Nephron (organoid): ENCODE measurements at regions not wholly inside any gene's neighbourhood (a gene's known extent, or its start where the extent isn't known, plus 50 kb on each side); places are given as distances from the start of the nearest gene placed in this dataset.

Source experiments
- H3K27ac Mint-ChIP-seq, 3 experiments: 2 replicates each; pipeline ENCODE4 v1.8.0; 2020; ENCODE audit warnings: mixed read lengths in 3 of 3, mild to moderate bottlenecking in 2 of 3, moderate library complexity in 1 of 3
- H3K27me3 Mint-ChIP-seq: 2 replicates; pipeline ENCODE4 v1.8.0; 2021; ENCODE audit warnings: low read depth, mild to moderate bottlenecking, moderate library complexity, mixed read lengths
- H3K36me3 Mint-ChIP-seq: 2 replicates; pipeline ENCODE4 v1.8.0; 2020; ENCODE audit warnings: low read depth, mixed read lengths
- H3K4me1 Mint-ChIP-seq: 2 replicates; pipeline ENCODE4 v1.8.0; 2020; ENCODE audit warnings: mixed read lengths
- H3K4me3 Mint-ChIP-seq, 3 experiments: 2 replicates each; pipeline ENCODE4 v1.8.0; 2020; ENCODE audit warnings: mild to moderate bottlenecking in 3 of 3, mixed read lengths in 3 of 3, moderate library complexity in 2 of 3
- H3K9me3 Mint-ChIP-seq: 2 replicates; pipeline ENCODE4 v1.8.0; 2020; ENCODE audit warnings: mixed read lengths
- TF ChIP-seq, protein P1 (sequence below), 3 experiments: fragments of 200-600 bp; sonication (generic); IDR thresholded peaks; one replicate each; pipeline ENCODE4 v1.5.0; 2021; ENCODE audit warnings: antibody characterized with exemption in 3 of 3; ENCODE audit not compliant: unreplicated experiment in 3 of 3

DNA sequence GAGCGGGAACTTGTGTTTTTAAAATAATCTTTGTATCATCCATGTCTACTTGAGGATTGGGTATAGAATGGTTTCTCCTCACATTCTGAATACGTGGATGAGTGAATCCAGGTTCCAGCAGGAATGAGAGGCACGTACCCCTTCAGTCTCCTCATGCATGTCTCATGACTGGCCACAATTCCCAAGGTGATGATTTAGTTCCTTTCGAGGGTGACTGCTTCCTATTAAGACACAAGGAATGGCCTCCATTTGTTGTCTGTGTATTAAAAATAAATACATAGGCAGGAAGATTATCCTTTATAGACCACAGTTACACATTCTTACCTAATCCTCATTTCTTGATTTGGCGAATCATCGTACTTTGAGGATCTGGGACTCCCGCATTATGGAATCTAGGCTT, 217.0 kb upstream of the LRIG1 start:
- Mint-ChIP-seq H3K27me3 (no peaks in the 10 kb centered on the region), H3K4me3 (no peak overlapping the region), H3K36me3 (no peaks in the 10 kb centered on the region), H3K4me1 (peaks cover 3% of the 10 kb centered on the region), H3K27ac (no peak overlapping the region), H3K9me3 (no peaks in the 10 kb centered on the region)
- TF ChIP-seq, protein P1, sequence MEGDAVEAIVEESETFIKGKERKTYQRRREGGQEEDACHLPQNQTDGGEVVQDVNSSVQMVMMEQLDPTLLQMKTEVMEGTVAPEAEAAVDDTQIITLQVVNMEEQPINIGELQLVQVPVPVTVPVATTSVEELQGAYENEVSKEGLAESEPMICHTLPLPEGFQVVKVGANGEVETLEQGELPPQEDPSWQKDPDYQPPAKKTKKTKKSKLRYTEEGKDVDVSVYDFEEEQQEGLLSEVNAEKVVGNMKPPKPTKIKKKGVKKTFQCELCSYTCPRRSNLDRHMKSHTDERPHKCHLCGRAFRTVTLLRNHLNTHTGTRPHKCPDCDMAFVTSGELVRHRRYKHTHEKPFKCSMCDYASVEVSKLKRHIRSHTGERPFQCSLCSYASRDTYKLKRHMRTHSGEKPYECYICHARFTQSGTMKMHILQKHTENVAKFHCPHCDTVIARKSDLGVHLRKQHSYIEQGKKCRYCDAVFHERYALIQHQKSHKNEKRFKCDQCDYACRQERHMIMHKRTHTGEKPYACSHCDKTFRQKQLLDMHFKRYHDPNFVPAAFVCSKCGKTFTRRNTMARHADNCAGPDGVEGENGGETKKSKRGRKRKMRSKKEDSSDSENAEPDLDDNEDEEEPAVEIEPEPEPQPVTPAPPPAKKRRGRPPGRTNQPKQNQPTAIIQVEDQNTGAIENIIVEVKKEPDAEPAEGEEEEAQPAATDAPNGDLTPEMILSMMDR (IDR thresholded peaks at IDR 0.05; ENCODE audit: unreplicated experiment in 3 of 3) = no peak

DNA sequence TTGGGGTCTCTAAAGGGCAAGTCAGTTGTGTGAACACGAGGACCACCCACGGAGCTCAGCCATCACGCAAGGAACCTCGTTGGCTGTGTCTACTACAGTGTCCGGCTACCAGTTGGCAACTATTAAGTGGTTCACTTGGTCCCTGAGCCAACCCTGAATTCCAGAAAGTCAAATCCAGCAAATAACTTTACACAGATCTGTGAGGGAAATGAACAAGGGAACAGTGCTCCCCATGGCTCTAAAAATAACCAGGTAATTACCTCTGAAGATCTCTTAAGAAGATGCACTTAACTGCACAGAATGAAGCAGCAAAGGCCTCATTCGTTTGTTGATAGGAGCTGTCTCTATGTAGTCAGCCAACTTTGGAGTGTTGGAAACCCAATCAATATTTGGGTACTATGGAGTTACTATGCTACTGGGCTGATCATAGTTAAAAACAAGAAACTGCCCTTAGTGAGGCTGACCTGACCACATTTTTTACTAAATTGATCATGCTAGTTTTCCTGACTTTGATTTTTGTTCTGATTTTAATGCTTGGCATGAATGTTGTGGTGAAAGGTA, 219.1 kb upstream of the LRIG1 start:
- TF ChIP-seq, protein P1 (IDR thresholded peaks at IDR 0.05; ENCODE audit: unreplicated experiment in 3 of 3) = no peak
- peaks cover 9% of the 10 kb centered on the region for H3K4me1 Mint-ChIP-seq
- no peaks in the 10 kb centered on the region for H3K9me3 Mint-ChIP-seq
- no peaks in the 10 kb centered on the region for H3K36me3 Mint-ChIP-seq
- no peaks in the 10 kb centered on the region for H3K27me3 Mint-ChIP-seq
- no peak overlapping the region for H3K27ac Mint-ChIP-seq
- H3K4me3 Mint-ChIP-seq = no peak overlapping the region

- H3K4me1 Mint-ChIP-seq = peaks cover 9% of the 10 kb centered on the region
- no peaks in the 10 kb centered on the region for H3K36me3 Mint-ChIP-seq
- H3K9me3 Mint-ChIP-seq = no peaks in the 10 kb centered on the region
- H3K4me3 Mint-ChIP-seq = no peak overlapping the region
- peak overlapping the region in 1 of 3 experiments; percentile 31 for H3K27ac Mint-ChIP-seq
- no peaks in the 10 kb centered on the region for H3K27me3 Mint-ChIP-seq
- TF ChIP-seq, protein P1 (IDR thresholded peaks at IDR 0.05; ENCODE audit: unreplicated experiment in 3 of 3) = no peak
Measured at GRCh38 chr3:66720508-66720907, 219.7 kb upstream of the LRIG1 start.

DNA sequence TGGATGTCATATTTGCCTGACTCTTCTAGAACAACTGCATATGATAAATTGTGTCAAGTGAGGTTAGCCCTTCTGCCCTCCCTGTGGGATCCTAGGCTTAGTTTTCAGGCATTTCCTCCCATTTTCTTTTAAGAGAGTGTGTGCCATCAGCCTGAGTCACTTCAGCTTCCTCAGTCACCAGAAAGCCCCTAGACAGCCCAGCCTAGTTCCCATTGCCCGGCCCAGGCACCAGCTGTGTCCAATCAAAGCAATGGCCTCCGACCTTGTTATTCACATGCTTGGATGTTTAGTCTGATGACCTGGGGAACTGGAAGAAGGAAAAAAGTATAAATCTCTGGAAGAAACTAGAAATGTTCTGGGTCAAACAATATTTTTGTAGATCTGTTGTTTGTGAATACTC, 221.9 kb upstream of the LRIG1 start:
- TF ChIP-seq, protein P1 (IDR thresholded peaks at IDR 0.05; ENCODE audit: unreplicated experiment in 3 of 3) = no peak
- Mint-ChIP-seq H3K27me3 (no peaks in the 10 kb centered on the region), H3K4me1 (peaks cover 9% of the 10 kb centered on the region), H3K9me3 (no peaks in the 10 kb centered on the region), H3K4me3 (no peak overlapping the region), H3K27ac (peak overlapping the region in 2 of 3 experiments; percentile 39 to 71), H3K36me3 (no peaks in the 10 kb centered on the region)

DNA sequence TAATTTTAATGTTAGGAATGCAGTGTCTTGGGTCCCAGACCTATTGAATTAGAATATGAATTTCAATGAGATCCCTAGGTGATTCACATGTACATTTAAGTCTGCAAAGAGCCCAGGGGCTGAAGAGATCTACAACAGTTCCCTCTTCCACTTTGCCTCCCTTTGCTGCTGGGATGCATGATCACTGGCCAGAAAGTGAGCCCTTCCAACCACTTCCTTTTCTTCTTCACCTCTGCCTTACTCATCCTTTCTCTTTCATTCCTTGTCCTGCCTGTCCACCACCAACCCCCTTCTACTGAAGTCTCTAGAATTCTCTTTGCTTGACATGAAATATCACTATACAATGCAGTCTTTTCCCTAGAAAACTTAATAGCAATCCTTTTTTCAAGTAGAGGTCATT, 222.4 kb upstream of the LRIG1 start:
- Mint-ChIP-seq H3K4me1 (peaks cover 9% of the 10 kb centered on the region), H3K4me3 (no peak overlapping the region), H3K9me3 (no peaks in the 10 kb centered on the region), H3K27me3 (no peaks in the 10 kb centered on the region), H3K36me3 (no peaks in the 10 kb centered on the region), H3K27ac (peak overlapping the region in 1 of 3 experiments; percentile 24)
- TF ChIP-seq, protein P1 (IDR thresholded peaks at IDR 0.05; ENCODE audit: unreplicated experiment in 3 of 3) = no peak

DNA sequence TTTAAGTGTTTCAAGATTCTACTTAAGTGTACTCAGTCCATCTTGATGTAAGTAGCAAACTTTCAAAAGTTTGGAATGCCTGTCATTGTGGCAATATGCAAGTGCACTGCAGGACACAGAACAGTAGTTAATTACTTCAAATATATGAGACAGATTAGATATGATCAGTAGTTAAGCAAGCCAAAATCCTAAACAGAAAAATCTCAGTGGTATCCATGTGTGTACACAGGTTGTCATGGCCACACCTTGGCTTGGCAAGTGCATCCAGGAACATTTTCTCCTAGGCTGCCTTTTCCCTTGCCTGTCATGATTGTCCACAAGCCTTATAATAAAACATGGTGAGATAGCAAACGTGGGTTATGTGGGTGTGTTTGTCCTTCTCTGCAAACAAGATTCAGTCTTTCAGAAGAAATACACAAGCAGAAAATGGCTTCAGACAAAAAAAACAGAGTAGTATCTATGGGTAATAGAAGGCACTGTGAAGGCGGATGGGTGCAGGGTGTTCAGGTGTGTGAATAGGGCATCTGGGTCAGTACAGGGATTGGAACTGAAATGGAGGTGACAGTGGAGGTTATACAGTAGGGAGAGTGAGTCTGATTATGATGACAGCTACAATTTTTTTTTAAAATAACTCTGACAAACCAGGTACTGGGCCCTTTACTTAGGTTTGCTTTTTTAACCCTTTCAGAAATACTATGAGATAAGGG, 229.0 kb upstream of the LRIG1 start:
- no peaks in the 10 kb centered on the region for H3K9me3 Mint-ChIP-seq
- no peaks in the 10 kb centered on the region for H3K27me3 Mint-ChIP-seq
- H3K4me1 Mint-ChIP-seq = peaks cover 4% of the 10 kb centered on the region
- TF ChIP-seq, protein P1 (IDR thresholded peaks at IDR 0.05; ENCODE audit: unreplicated experiment in 3 of 3) = no peak
- no peak overlapping the region for H3K4me3 Mint-ChIP-seq
- H3K36me3 Mint-ChIP-seq = no peaks in the 10 kb centered on the region
- H3K27ac Mint-ChIP-seq = no peak overlapping the region
